ENCODE measurements at regions not wholly inside any gene's neighbourhood (a gene's known extent, or its start where the extent isn't known, plus 50 kb on each side); places are given as distances from the start of the nearest gene placed in this dataset.

GRCh38 chr1:165994107-165994506 lies 166.7 kb downstream of the UCK2 start:
- DNase-seq (ENCODE audit: extremely low read depth, insufficient read length): no peak
- H3K4me3 ChIP-seq (replicated peaks; ENCODE audit: low read depth, low read length): no peak overlapping the region
- H3K36me3 ChIP-seq (ENCODE audit: control insufficient read depth, insufficient read depth, low read length): no peaks in the 10 kb centered on the region
- H3K27me3 ChIP-seq (replicated peaks; ENCODE audit: control insufficient read depth, insufficient read depth, low read length): no peaks in the 10 kb centered on the region
- TF ChIP-seq CTCF (IDR thresholded peaks at IDR 0.05; ENCODE audit: insufficient read depth, low read length, poor library complexity, severe bottlenecking): no peak

- no peak overlapping the region for H3K4me3 ChIP-seq (replicated peaks; ENCODE audit: low read depth, low read length)
- no peak for DNase-seq (ENCODE audit: extremely low read depth, insufficient read length)
- H3K27me3 ChIP-seq (replicated peaks; ENCODE audit: control insufficient read depth, insufficient read depth, low read length): no peaks in the 10 kb centered on the region
- TF ChIP-seq CTCF (IDR thresholded peaks at IDR 0.05; ENCODE audit: insufficient read depth, low read length, poor library complexity, severe bottlenecking): no peak
- H3K36me3 ChIP-seq (ENCODE audit: control insufficient read depth, insufficient read depth, low read length): no peaks in the 10 kb centered on the region
Measured at GRCh38 chr1:165999826-166000225, 167.0 kb downstream of the FAM78B start.

- Histone ChIP-seq H3K4me3 (replicated peaks; ENCODE audit: low read depth, low read length) (no peak overlapping the region), H3K36me3 (ENCODE audit: control insufficient read depth, insufficient read depth, low read length) (no peaks in the 10 kb centered on the region), H3K27me3 (replicated peaks; ENCODE audit: control insufficient read depth, insufficient read depth, low read length) (no peaks in the 10 kb centered on the region)
- DNase-seq (ENCODE audit: extremely low read depth, insufficient read length): no peak
- no peak for TF ChIP-seq CTCF (IDR thresholded peaks at IDR 0.05; ENCODE audit: insufficient read depth, low read length, poor library complexity, severe bottlenecking)
Measured at GRCh38 chr1:166007176-166007575, 159.6 kb downstream of the FAM78B start.

GRCh38 chr1:166013232-166013631 lies 153.6 kb downstream of the FAM78B start:
- no peak for DNase-seq (ENCODE audit: extremely low read depth, insufficient read length)
- Histone ChIP-seq H3K36me3 (ENCODE audit: control insufficient read depth, insufficient read depth, low read length) (no peaks in the 10 kb centered on the region), H3K4me3 (replicated peaks; ENCODE audit: low read depth, low read length) (no peak overlapping the region), H3K27me3 (replicated peaks; ENCODE audit: control insufficient read depth, insufficient read depth, low read length) (no peaks in the 10 kb centered on the region)
- no peak for TF ChIP-seq CTCF (IDR thresholded peaks at IDR 0.05; ENCODE audit: insufficient read depth, low read length, poor library complexity, severe bottlenecking)

- H3K4me3 ChIP-seq (replicated peaks; ENCODE audit: low read depth, low read length): no peak overlapping the region
- no peak for DNase-seq (ENCODE audit: extremely low read depth, insufficient read length)
- H3K36me3 ChIP-seq (ENCODE audit: control insufficient read depth, insufficient read depth, low read length): no peaks in the 10 kb centered on the region
- H3K27me3 ChIP-seq (replicated peaks; ENCODE audit: control insufficient read depth, insufficient read depth, low read length): no peaks in the 10 kb centered on the region
- TF ChIP-seq CTCF (IDR thresholded peaks at IDR 0.05; ENCODE audit: insufficient read depth, low read length, poor library complexity, severe bottlenecking): peak; percentile 48
Measured at GRCh38 chr1:166017395-166017794, 149.4 kb downstream of the FAM78B start.
